Stimulated activated CD4-positive, alpha-beta T cell treated with anti-CD3 and anti-CD28 coated beads, Interleukin-12 subunit alpha, Interleukin-12 subunit beta, amount 100 ng/mL, for 24 hours (primary cell): ENCODE measurements at regions not wholly inside any gene's neighbourhood (a gene's known extent, or its start where the extent isn't known, plus 50 kb on each side); places are given as distances from the start of the nearest gene placed in this dataset.

Experiments used
- DNase-seq, 2 experiments: peaks; one replicate each; pipeline ENCODE4 v3.0.0-alpha.2; 2020; ENCODE audit warnings: low read depth in 2 of 2

- DNase-seq, result no peak
These were observed 392.2 kb downstream of the C6orf118 start for GRCh38 chr6:164917211-164917610.

- DNase-seq, result no peak
These were observed 393.3 kb downstream of the C6orf118 start for GRCh38 chr6:164916087-164916486.

GRCh38 chr6:164911873-164912580, 397.4 kb downstream of the C6orf118 start:
- DNase-seq, result no peak

- DNase-seq, result no peak
These were observed 398.3 kb downstream of the C6orf118 start for GRCh38 chr6:164911151-164911550.

GRCh38 chr6:164906766-164907165, 402.6 kb downstream of the C6orf118 start:
- no peak for DNase-seq

- DNase-seq, result no peak
These were observed 404.1 kb downstream of the C6orf118 start for GRCh38 chr6:164905311-164905710.

GRCh38 chr6:164898412-164898811, 411.0 kb downstream of the C6orf118 start:
- DNase-seq, result no peak

- DNase-seq, result no peak
These were observed 411.7 kb downstream of the C6orf118 start for GRCh38 chr6:164897523-164898235.

- no peak for DNase-seq
These were observed 419.4 kb downstream of the C6orf118 start for GRCh38 chr6:164889980-164890379.

- no peak for DNase-seq
These were observed 421.7 kb downstream of the C6orf118 start for GRCh38 chr6:164887660-164888059.

GRCh38 chr6:164882236-164882635, 427.2 kb downstream of the C6orf118 start:
- no peak for DNase-seq

GRCh38 chr6:164871783-164872182, 437.6 kb downstream of the C6orf118 start:
- DNase-seq, result no peak

GRCh38 chr6:164870164-164870563, 439.2 kb downstream of the C6orf118 start:
- no peak for DNase-seq

GRCh38 chr6:164861967-164862366, 447.4 kb downstream of the C6orf118 start:
- no peak for DNase-seq

- DNase-seq, result no peak
These were observed 449.6 kb downstream of the C6orf118 start for GRCh38 chr6:164859816-164860215.

GRCh38 chr6:164856138-164856537, 453.3 kb downstream of the C6orf118 start:
- no peak for DNase-seq

GRCh38 chr6:164855281-164855680, 454.1 kb downstream of the C6orf118 start:
- no peak for DNase-seq

GRCh38 chr6:164854526-164854925, 454.9 kb downstream of the C6orf118 start:
- DNase-seq, result no peak

- DNase-seq, result no peak
These were observed 463.6 kb downstream of the C6orf118 start for GRCh38 chr6:164845773-164846172.

GRCh38 chr6:164842085-164842484, 467.3 kb downstream of the C6orf118 start:
- no peak for DNase-seq

GRCh38 chr6:164838068-164838615, 471.3 kb downstream of the C6orf118 start:
- no peak for DNase-seq

GRCh38 chr6:164836486-164836885, 472.9 kb downstream of the C6orf118 start:
- DNase-seq, result no peak

- no peak for DNase-seq
These were observed 477.0 kb downstream of the C6orf118 start for GRCh38 chr6:164832410-164832809.
